ENCODE measurements at regions not wholly inside any gene's neighbourhood (a gene's known extent, or its start where the extent isn't known, plus 50 kb on each side); places are given as distances from the start of the nearest gene placed in this dataset.

DNA sequence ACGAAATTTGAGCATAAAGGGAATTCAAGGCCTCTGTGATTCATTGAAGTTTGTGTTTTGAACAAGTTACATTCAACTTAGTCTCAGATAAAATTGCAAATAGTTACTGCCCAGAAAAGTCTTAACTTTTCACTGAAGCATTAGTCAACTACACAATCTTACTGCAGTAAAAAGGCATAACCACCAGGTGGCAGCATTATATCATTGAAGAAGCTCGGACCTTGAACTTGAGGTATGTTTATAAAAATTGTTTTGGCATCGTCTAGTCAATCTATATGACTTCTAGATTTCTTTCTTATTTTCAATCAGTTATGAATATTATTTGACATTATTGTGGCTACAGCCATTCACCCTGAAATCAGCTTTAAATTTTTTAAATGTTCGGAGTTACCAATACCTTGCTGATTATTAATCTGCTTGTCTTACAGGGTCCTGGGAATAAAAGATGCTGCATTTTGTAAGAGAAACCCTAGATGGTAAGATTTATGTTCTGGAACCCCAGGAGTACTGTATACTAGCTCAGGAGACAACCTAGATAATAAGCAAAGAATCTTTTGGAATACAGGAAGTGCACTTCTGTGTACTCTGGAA, 83.9 kb upstream of the GRAMD2B start:
- Histone ChIP-seq H3K9me3 (no peaks in the 10 kb centered on the region), H3K4me3 (ENCODE audit: low read depth, low read length) (no peak overlapping the region), H3K4me1 (no peaks in the 10 kb centered on the region), H3K36me3 (ENCODE audit: control insufficient read depth, insufficient read depth, low read length) (no peaks in the 10 kb centered on the region), H3K27me3 (replicated peaks; ENCODE audit: control insufficient read depth, insufficient read depth, low read length) (no peaks in the 10 kb centered on the region)
- Mint-ChIP-seq H3K27ac (ENCODE audit: unreplicated experiment) (no peak overlapping the region), H3K27me3 (ENCODE audit: insufficient read depth, unreplicated experiment) (peaks cover 2% of the 10 kb centered on the region), H3K4me1 (ENCODE audit: low read depth, unreplicated experiment) (no peaks in the 10 kb centered on the region), H3K9me3 (ENCODE audit: unreplicated experiment) (no peaks in the 10 kb centered on the region), H3K4me3 (ENCODE audit: unreplicated experiment) (no peak overlapping the region), H3K36me3 (ENCODE audit: insufficient read depth, unreplicated experiment) (no peaks in the 10 kb centered on the region)
- TF ChIP-seq, protein P1, sequence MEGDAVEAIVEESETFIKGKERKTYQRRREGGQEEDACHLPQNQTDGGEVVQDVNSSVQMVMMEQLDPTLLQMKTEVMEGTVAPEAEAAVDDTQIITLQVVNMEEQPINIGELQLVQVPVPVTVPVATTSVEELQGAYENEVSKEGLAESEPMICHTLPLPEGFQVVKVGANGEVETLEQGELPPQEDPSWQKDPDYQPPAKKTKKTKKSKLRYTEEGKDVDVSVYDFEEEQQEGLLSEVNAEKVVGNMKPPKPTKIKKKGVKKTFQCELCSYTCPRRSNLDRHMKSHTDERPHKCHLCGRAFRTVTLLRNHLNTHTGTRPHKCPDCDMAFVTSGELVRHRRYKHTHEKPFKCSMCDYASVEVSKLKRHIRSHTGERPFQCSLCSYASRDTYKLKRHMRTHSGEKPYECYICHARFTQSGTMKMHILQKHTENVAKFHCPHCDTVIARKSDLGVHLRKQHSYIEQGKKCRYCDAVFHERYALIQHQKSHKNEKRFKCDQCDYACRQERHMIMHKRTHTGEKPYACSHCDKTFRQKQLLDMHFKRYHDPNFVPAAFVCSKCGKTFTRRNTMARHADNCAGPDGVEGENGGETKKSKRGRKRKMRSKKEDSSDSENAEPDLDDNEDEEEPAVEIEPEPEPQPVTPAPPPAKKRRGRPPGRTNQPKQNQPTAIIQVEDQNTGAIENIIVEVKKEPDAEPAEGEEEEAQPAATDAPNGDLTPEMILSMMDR (IDR thresholded peaks at IDR 0.05; ENCODE audit: insufficient read depth in 1 of 2, low read depth in 1 of 2, low read length in 1 of 2, severe bottlenecking in 1 of 2, unreplicated experiment in 1 of 2) = peak; percentile 73 to 75
- intact Hi-C loops (cut with micrococcal nuclease; ENCODE audit: unreplicated experiment) = loop anchor here (1.0 kb wide), 3 partner anchors 200 to 262 kb away; partner anchors contain the start of gene ALDH7A1
- peak in 1 of 2 experiments; percentile 53 for DNase-seq
- ChIA-PET POLR2A (no interaction called here), CTCF (interaction anchor here (1.0 to 2.4 kb wide), 5 partner anchors 26 to 256 kb away, joined by 3 to 12 read pairs (median 5); partner anchors contain the start of gene ALDH7A1)
- BruUV-seq (replicated peaks) = no TSS peak

DNA sequence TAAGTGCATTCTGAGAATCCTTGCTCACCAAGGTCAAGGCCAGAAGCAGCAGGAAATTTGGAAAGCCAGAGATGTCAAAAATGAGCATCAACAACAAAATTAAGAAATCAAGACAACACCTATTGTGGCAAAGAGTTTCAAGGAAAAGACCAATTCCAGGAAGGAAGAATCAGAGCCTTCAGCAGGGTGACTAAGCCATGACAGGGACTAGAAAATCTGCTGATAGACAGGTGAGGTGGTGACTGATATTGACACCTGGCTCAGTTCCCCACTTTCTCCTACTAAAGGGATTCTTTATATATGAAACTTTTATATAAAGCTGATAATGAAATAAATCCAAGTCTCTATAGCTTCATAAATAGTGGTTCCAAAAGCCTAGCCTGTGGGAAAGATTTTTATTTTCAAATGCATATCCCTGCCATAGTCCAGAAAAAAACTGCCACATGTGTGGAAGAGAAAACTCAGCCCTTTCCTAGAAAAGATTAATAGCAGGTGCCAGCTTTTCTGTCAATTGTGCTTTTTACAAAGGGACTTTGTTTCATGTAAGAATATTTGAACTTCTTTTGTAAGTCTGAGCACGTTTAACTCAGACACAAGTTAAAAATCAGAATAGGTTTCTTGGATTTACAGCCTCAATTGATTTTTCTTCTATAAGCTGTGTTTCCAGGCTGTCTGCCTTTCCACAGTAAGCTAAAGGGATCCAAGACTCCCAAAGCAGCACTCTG, 81.1 kb upstream of the GRAMD2B start:
- no peak overlapping the region for H3K4me3 ChIP-seq (ENCODE audit: low read depth, low read length)
- no TSS peak for BruUV-seq (replicated peaks)
- no peak for DNase-seq
- no peaks in the 10 kb centered on the region for H3K36me3 Mint-ChIP-seq (ENCODE audit: insufficient read depth, unreplicated experiment)
- H3K27me3 Mint-ChIP-seq (ENCODE audit: insufficient read depth, unreplicated experiment) = peaks cover 2% of the 10 kb centered on the region
- H3K36me3 ChIP-seq (ENCODE audit: control insufficient read depth, insufficient read depth, low read length) = no peaks in the 10 kb centered on the region
- TF ChIP-seq, protein P1 (IDR thresholded peaks at IDR 0.05; ENCODE audit: insufficient read depth in 1 of 2, low read depth in 1 of 2, low read length in 1 of 2, severe bottlenecking in 1 of 2, unreplicated experiment in 1 of 2) = no peak
- no peaks in the 10 kb centered on the region for H3K4me1 Mint-ChIP-seq (ENCODE audit: low read depth, unreplicated experiment)
- H3K9me3 Mint-ChIP-seq (ENCODE audit: unreplicated experiment) = no peaks in the 10 kb centered on the region
- H3K4me3 Mint-ChIP-seq (ENCODE audit: unreplicated experiment) = no peak overlapping the region
- ChIA-PET CTCF (no interaction called here), POLR2A (no interaction called here)
- intact Hi-C loops (cut with micrococcal nuclease; ENCODE audit: unreplicated experiment) = no loop called here
- H3K9me3 ChIP-seq = no peaks in the 10 kb centered on the region
- no peaks in the 10 kb centered on the region for H3K27me3 ChIP-seq (replicated peaks; ENCODE audit: control insufficient read depth, insufficient read depth, low read length)
- no peaks in the 10 kb centered on the region for H3K4me1 ChIP-seq
- H3K27ac Mint-ChIP-seq (ENCODE audit: unreplicated experiment) = no peak overlapping the region

DNA sequence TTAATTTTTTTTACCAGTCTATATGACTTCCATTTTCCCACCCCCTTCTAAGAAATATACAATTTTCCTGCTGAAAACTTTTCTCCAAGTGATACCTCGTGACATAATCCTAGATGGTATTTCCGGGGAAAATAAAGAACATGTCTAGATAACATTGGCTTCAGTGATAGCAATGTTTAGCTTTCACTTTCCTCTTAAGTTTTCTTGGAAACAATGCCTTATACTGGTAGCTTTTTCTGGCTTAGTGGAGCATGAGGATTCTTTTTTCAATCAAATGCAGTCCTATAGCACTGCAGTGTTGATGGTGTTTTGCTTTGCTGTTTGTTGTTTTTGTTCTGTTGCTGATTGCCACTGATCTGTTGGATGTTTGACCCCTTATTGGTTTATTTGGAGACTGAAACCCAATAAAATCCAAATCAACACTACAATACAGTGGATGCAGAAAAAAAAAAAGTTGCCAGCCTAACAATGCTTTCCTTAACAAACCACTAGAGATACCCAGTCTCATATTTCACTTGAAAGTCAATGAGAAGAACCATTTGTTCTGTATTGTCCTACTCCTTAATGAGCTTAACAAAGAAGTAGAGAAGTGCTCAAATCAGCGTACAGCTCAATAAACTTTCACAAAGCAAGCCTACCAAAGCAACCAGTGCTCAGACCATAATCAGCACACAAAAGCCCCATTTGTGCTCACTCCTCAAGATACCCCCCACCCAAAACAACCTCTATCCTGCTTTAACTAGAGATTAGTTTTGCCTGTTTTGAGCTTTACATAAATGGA, 74.2 kb upstream of the GRAMD2B start:
- no peak for DNase-seq
- intact Hi-C loops (cut with micrococcal nuclease; ENCODE audit: unreplicated experiment) = no loop called here
- H3K4me1 ChIP-seq = peaks cover 10% of the 10 kb centered on the region
- Mint-ChIP-seq H3K4me3 (ENCODE audit: unreplicated experiment) (no peak overlapping the region), H3K36me3 (ENCODE audit: insufficient read depth, unreplicated experiment) (no peaks in the 10 kb centered on the region), H3K27ac (ENCODE audit: unreplicated experiment) (no peak overlapping the region), H3K4me1 (ENCODE audit: low read depth, unreplicated experiment) (no peaks in the 10 kb centered on the region), H3K9me3 (ENCODE audit: unreplicated experiment) (no peaks in the 10 kb centered on the region), H3K27me3 (ENCODE audit: insufficient read depth, unreplicated experiment) (peaks cover 3% of the 10 kb centered on the region)
- no peaks in the 10 kb centered on the region for H3K9me3 ChIP-seq
- H3K36me3 ChIP-seq (ENCODE audit: control insufficient read depth, insufficient read depth, low read length) = no peaks in the 10 kb centered on the region
- H3K27me3 ChIP-seq (replicated peaks; ENCODE audit: control insufficient read depth, insufficient read depth, low read length) = no peaks in the 10 kb centered on the region
- ChIA-PET CTCF (interaction anchor here (0.6 to 1.3 kb wide), 2 partner anchors 11 to 190 kb away, joined by 3 to 4 read pairs; no protein-coding TSS in a partner anchor), POLR2A (no interaction called here)
- TF ChIP-seq, protein P1 (IDR thresholded peaks at IDR 0.05; ENCODE audit: insufficient read depth in 1 of 2, low read depth in 1 of 2, low read length in 1 of 2, severe bottlenecking in 1 of 2, unreplicated experiment in 1 of 2) = no peak
- no TSS peak for BruUV-seq (replicated peaks)
- no peak overlapping the region for H3K4me3 ChIP-seq (ENCODE audit: low read depth, low read length)
